NCI-H2227 (cell line): ENCODE measurements at regions not wholly inside any gene's neighbourhood (a gene's known extent, or its start where the extent isn't known, plus 50 kb on each side); places are given as distances from the start of the nearest gene placed in this dataset.

Experiments used
- DNase-seq: peaks from one replicate; lab custom pipeline; 2025; ENCODE audit not compliant: unreplicated experiment; lab: John Stamatoyannopoulos, UW

GRCh38 chr2:147559070-147559725, 285.6 kb upstream of the ACVR2A start:
- no peak for DNase-seq

GRCh38 chr2:147558620-147559019, 286.2 kb upstream of the ACVR2A start:
- no peak for DNase-seq

GRCh38 chr2:147554521-147555107, 290.2 kb upstream of the ACVR2A start:
- no peak for DNase-seq

GRCh38 chr2:147553775-147554271, 291.0 kb upstream of the ACVR2A start:
- no peak for DNase-seq

DNA sequence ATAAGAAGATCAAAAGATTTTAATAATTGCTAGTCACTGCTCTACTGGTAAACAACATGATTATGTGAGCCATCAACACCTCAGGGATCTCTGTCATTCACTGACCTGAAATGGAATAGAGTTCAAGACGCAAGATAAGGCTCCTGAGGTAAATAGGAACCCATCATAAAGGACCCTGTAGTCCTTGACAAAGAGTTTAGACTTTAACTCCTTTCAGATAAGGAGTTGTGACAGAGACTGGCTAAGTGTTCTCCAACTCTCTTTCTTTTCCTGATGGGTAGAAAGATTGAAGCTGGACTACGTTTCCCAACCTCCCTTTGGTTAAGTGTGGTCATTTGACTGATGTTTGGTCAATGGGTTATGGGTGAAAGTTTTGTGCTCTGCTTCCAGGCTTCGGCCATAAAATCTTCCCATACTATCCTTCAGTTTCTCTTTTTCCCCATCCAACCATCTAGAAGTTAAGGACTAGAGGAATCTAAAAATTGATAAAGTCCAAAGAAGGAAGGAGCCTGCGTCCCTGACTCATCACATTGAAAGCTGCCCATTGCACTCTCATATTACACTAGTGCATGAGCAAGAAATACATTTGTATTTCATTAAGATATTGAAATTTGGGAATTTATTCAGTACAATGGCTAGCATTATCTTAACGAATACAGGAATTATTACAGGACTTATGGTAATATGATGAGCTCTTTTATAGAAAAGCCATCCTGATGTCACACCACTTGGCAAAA, 293.7 kb upstream of the ACVR2A start:
- DNase-seq, result no peak

- DNase-seq, result no peak
These were observed 295.8 kb upstream of the ACVR2A start for GRCh38 chr2:147549054-147549453.

GRCh38 chr2:147548451-147548850, 296.4 kb upstream of the ACVR2A start:
- no peak for DNase-seq

DNA sequence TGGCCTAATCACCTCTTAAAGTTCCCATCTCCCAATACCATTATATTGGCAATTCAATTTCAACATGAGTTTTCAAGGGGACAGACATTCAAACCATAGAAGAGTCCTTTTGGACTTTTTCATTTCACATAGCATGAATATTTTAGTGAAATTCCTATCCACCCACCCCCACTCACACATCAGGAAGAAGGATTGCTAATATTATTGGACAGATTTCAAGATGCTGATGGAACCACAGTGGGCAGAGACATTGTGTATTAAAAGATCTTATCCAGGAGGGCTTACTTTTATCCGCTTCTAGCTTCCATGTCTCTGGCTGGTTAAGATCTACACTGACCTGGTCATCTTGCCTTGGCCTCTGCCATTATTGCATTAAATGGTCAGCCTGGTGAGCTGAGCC, 297.4 kb upstream of the ACVR2A start:
- no peak for DNase-seq

DNA sequence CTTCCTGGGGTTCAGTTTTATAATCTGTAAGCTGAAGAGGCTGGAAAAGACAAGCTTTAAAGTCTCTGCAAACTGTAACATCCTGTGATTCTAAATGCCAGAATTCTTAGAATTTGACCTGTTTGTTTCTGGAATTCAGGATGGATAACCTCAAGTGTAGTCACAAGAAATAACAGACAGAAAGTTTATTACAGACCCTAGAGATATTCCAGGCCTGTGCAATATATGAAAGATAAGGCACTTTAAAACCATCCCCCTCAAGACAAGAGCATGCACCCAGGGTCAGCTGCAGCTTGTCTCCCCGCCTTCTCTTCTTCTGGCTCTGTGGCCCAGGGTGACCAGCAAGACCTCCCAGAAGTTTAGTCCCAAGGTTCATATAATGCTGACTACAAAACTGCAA, 298.7 kb upstream of the ACVR2A start:
- no peak for DNase-seq

DNA sequence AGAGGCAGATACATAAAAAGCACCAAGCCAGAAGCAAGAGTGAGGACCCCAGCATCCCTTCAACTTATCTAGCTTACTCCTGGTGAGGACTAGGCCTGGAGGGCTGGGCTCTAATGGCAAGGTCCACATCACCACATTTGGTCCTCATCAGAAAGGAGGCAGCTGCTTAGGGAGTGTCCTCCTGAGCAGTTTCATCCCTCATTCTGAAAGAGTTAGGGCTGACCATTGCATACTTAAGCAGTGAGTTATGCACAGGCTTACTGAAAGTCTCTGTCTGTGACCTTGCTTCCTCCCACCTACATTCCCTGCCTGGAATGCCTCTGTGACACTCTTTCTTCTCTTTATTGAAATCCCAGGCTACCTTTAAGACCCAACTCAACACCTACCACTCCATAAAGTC, 301.8 kb upstream of the ACVR2A start:
- DNase-seq, result no peak

GRCh38 chr2:147542351-147542750, 302.5 kb upstream of the ACVR2A start:
- no peak for DNase-seq

DNA sequence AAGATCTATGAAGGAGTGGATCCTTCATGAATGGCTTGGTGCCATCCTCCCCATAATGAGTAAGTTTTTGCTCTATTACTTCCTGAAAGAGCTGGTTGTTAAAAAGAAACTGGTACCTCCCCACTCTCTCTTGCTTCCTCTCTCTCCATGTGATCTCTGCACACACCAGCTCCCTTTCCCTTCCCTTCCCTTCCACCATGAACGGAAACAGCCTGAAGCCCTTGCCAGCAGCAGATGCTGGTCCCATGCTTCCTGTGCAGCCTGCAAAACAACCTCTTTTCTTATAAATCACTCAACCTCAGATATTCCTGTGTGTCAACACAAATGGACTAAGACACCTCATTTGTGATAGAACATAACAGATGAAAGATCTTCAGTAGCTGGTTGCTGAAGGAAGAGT, 303.5 kb upstream of the ACVR2A start:
- DNase-seq, result no peak

DNA sequence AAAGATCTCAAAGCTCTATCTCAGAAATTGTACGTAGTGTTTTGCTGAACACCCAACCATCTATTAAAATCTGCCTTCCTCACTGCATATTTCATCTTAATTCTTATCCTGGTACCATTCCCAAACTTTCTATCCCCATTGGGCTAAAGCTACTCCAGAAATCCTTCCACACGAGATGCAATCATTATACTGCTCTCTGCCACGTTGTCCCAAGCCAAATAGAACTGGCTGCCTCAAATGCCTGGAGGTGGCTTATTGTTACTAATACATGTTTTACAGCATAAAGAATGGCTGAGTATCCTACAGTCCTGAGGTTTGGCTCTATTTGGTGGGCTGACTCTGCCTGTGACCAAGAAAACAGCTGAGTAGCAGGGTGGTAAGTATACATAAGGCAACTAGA, 306.0 kb upstream of the ACVR2A start:
- DNase-seq, result no peak

DNA sequence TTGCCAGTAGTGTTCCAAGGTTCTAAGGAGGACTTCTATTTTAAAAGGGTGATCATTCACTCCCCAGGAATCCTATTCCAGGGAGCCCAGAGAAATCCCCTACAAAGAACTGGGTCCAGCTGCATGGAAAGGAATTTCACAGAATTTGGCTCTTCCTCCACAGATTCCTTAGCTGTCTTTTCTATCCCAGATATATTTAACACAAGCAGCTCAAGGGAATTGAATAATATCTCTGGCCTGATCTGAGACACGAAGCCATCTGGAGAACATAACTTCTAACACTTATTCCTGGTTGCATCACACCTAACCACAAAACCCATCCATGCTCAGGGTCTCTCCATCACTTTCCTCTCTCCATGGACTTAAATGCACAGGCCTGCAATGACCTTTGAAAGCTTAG, 306.7 kb upstream of the ACVR2A start:
- no peak for DNase-seq

- no peak for DNase-seq
These were observed 313.6 kb upstream of the ACVR2A start for GRCh38 chr2:147531269-147531668.

DNA sequence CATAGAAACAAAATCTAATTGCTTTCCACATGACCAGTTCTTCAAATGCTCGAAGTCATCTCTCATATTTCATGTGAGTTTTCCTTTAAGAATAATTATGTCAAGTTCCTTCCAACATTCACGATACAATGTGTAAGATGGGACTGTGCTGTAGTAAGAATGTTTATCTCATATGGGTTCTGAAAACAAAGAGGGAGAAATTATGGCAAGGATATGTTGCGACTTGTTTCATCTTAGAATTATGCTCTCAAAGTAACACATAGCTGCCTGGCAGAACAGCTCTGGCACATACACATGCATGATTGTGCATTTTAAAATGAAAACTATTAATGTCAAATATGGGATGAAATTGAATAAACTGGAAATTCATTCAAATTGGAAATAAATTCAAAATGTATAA, 314.8 kb upstream of the ACVR2A start:
- no peak for DNase-seq

DNA sequence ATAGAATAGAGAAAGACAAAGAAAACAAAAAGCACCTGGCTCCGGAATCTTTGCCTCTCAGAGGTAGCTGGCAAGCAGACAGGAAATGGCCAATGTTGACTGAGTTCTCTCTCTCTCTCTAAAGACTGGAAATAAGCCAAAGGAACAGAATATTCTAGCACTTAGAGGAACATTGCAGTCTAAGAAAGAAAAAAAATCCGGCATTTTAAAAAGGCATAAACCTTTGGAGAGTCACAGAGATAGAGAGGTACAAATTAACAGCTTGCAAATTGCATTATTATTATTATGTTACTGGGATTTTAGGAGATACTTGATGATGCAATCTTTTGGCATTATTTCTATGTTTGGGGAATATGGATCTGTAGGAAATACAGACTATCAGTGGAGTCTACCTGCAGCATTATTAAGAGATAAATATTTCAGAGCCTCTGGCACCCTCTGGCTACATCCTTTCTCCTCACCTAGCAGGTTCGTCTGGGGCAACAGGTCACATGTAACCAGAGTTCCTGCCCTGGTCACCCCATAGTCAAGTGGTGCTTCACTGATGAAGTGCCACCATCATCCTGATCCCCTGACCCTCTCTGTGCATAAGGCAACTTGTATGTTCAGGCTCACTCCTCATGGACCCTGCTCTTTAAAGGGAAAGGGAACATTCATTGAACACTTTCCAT, 318.9 kb upstream of the ACVR2A start:
- no peak for DNase-seq

DNA sequence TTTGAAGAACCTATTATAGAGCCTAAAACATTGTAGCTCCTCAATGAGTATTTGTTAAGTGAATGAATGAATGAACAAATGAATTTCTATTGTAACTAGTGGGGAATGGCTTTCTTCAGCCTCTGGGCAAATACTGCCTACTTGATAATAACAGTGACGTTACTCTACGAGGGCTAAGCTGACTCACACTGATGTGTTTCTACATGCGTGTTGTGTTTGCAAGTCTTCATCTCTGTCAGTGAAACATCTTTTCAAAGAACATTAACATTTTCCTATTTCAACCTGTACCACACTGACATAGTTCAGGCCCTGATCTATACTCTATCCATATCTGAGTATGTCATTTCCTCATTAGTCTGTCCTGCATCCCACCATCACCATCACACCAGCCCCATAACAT, 319.9 kb upstream of the ACVR2A start:
- DNase-seq, result no peak

DNA sequence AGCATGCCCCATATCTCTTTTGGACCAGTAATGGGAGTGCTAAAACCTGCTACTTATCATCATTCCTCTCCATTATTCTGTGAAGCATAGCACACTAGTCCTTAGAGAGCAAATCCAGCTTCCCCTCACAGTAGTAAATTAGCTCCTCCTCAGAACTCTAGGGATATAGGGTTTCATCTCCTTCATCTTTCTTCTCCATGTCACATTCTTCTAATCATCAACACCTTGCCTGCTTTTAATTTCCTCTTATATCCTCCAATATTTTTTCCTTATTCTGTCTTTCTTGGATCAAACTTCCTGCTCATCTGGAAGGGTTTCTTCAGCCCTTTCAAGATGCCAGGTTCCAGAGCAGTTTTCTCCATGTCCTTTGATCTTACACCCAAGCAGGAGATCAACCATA, 321.4 kb upstream of the ACVR2A start:
- DNase-seq, result no peak

- DNase-seq, result no peak
These were observed 322.9 kb upstream of the ACVR2A start for GRCh38 chr2:147521936-147522335.

- DNase-seq, result no peak
These were observed 324.0 kb upstream of the ACVR2A start for GRCh38 chr2:147520817-147521216.

- no peak for DNase-seq
These were observed 325.7 kb upstream of the ACVR2A start for GRCh38 chr2:147519178-147519577.
